Osteocyte (in vitro differentiated cells): ENCODE measurements at regions not wholly inside any gene's neighbourhood (a gene's known extent, or its start where the extent isn't known, plus 50 kb on each side); places are given as distances from the start of the nearest gene placed in this dataset.

Source experiments
- DNase-seq: peaks from one replicate; pipeline ENCODE4 v3.0.0; 2021; ENCODE audit warnings: mixed read lengths; ENCODE audit not compliant: unreplicated experiment; ENCODE audit errors: extremely low spot score
- H3K27ac Mint-ChIP-seq: one replicate; pipeline ENCODE4 v1.8.0; 2021; ENCODE audit warnings: mild to moderate bottlenecking, mixed read lengths; ENCODE audit not compliant: unreplicated experiment
- H3K27me3 Mint-ChIP-seq: one replicate; pipeline ENCODE4 v1.8.0; 2021; ENCODE audit warnings: mixed read lengths; ENCODE audit not compliant: unreplicated experiment
- H3K36me3 Mint-ChIP-seq: one replicate; pipeline ENCODE4 v1.8.0; 2021; ENCODE audit warnings: mixed read lengths; ENCODE audit not compliant: unreplicated experiment
- H3K4me1 Mint-ChIP-seq: one replicate; pipeline ENCODE4 v1.8.0; 2021; ENCODE audit warnings: mixed read lengths; ENCODE audit not compliant: unreplicated experiment
- H3K4me3 Mint-ChIP-seq: one replicate; pipeline ENCODE4 v1.8.0; 2021; ENCODE audit warnings: mild to moderate bottlenecking, moderate library complexity, mixed read lengths; ENCODE audit not compliant: unreplicated experiment
- H3K9me3 Mint-ChIP-seq: one replicate; pipeline ENCODE4 v1.8.0; 2021; ENCODE audit warnings: mixed read lengths; ENCODE audit not compliant: unreplicated experiment
- CTCF ChIP-seq: fragments of 200-600 bp; sonication (generic); IDR thresholded peaks from 2 replicates; pipeline ENCODE4 v1.5.0; 2021; ENCODE audit warnings: antibody characterized with exemption, mild to moderate bottlenecking, moderate library complexity

- TF ChIP-seq CTCF: no peak
- Mint-ChIP-seq H3K27ac (no peak overlapping the region), H3K4me3 (no peak overlapping the region), H3K36me3 (no peaks in the 10 kb centered on the region), H3K4me1 (peaks cover 9% of the 10 kb centered on the region), H3K9me3 (no peaks in the 10 kb centered on the region), H3K27me3 (no peaks in the 10 kb centered on the region)
- no peak for DNase-seq
These were observed 262.7 kb downstream of the IL15 start for GRCh38 chr4:141899103-141899502.

GRCh38 chr4:141899541-141899940 is 263.2 kb downstream of the IL15 start:
- no peak overlapping the region for H3K27ac Mint-ChIP-seq
- TF ChIP-seq CTCF: no peak
- no peaks in the 10 kb centered on the region for H3K27me3 Mint-ChIP-seq
- H3K4me3 Mint-ChIP-seq: no peak overlapping the region
- peaks cover 9% of the 10 kb centered on the region for H3K4me1 Mint-ChIP-seq
- no peaks in the 10 kb centered on the region for H3K9me3 Mint-ChIP-seq
- no peak for DNase-seq
- no peaks in the 10 kb centered on the region for H3K36me3 Mint-ChIP-seq

- Mint-ChIP-seq H3K27ac (no peak overlapping the region), H3K4me3 (no peak overlapping the region), H3K36me3 (no peaks in the 10 kb centered on the region), H3K27me3 (no peaks in the 10 kb centered on the region), H3K4me1 (peaks cover 9% of the 10 kb centered on the region), H3K9me3 (no peaks in the 10 kb centered on the region)
- no peak for DNase-seq
- TF ChIP-seq CTCF: no peak
These were observed 264.5 kb downstream of the IL15 start for GRCh38 chr4:141900856-141901255.

- no peaks in the 10 kb centered on the region for H3K27me3 Mint-ChIP-seq
- TF ChIP-seq CTCF: no peak
- no peak for DNase-seq
- no peak overlapping the region for H3K4me3 Mint-ChIP-seq
- H3K9me3 Mint-ChIP-seq: no peaks in the 10 kb centered on the region
- peaks cover 3% of the 10 kb centered on the region for H3K4me1 Mint-ChIP-seq
- H3K27ac Mint-ChIP-seq: no peak overlapping the region
- no peaks in the 10 kb centered on the region for H3K36me3 Mint-ChIP-seq
These were observed 269.4 kb downstream of the IL15 start for GRCh38 chr4:141905751-141906150.

GRCh38 chr4:141909541-141909940 is 273.2 kb downstream of the IL15 start:
- Mint-ChIP-seq H3K36me3 (no peaks in the 10 kb centered on the region), H3K27me3 (no peaks in the 10 kb centered on the region), H3K27ac (no peak overlapping the region), H3K4me3 (no peak overlapping the region), H3K9me3 (no peaks in the 10 kb centered on the region), H3K4me1 (peaks cover 2% of the 10 kb centered on the region)
- DNase-seq: no peak
- TF ChIP-seq CTCF: no peak
